GM12873 (cell line): ENCODE measurements at regions not wholly inside any gene's neighbourhood (a gene's known extent, or its start where the extent isn't known, plus 50 kb on each side); places are given as distances from the start of the nearest gene placed in this dataset.

ENCODE experiments used
- TF ChIP-seq, protein P1 (sequence below): IDR thresholded peaks from 2 replicates; pipeline ENCODE4 v1.5.1; 2012; ENCODE audit warnings: low read depth, mild to moderate bottlenecking, moderate library complexity, low read length, control low read depth; ENCODE audit not compliant: insufficient read depth; ENCODE audit errors: missing control alignments

DNA sequence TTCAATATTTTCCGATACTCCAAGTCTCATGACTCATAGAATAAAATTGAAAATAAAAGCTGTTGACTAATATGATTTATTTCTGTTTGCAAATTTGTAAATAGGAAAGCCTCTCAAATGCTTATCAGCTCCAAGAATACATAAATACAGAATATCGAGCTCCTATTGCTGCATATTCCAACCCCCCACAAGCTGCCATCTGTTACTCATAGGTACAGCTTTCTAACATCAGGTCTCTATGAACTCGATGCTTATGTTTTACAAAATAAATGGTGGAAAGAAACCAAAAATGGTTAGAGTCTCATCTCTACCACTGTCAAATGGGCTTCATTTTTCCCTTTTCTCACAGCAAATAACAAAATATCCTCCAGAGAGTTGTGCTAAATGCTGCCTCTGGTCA, 631.6 kb upstream of the CDH18 start:
- TF ChIP-seq, protein P1, sequence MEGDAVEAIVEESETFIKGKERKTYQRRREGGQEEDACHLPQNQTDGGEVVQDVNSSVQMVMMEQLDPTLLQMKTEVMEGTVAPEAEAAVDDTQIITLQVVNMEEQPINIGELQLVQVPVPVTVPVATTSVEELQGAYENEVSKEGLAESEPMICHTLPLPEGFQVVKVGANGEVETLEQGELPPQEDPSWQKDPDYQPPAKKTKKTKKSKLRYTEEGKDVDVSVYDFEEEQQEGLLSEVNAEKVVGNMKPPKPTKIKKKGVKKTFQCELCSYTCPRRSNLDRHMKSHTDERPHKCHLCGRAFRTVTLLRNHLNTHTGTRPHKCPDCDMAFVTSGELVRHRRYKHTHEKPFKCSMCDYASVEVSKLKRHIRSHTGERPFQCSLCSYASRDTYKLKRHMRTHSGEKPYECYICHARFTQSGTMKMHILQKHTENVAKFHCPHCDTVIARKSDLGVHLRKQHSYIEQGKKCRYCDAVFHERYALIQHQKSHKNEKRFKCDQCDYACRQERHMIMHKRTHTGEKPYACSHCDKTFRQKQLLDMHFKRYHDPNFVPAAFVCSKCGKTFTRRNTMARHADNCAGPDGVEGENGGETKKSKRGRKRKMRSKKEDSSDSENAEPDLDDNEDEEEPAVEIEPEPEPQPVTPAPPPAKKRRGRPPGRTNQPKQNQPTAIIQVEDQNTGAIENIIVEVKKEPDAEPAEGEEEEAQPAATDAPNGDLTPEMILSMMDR, result no peak

- TF ChIP-seq, protein P1, result no peak
Measured at GRCh38 chr5:20618340-20618739, 630.3 kb upstream of the CDH18 start.

DNA sequence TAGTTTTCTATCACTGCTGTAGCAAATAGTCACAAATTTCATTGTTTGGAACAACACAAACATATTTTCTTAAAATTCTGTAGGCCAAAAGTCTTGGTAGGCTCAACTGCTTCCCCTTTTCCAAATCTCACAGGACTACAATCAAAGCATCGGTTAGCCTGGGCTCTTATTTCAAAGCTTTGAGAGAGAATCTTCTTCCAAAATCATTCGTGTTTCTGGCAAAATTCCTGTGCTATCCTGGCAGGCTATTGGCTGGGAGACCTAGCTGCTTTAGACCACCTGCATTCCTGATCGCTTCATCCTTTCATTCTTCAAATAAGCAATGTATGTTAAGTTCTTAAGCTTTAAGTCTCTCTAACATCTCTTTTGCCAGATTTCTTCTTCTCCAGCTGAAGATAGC, 629.8 kb upstream of the CDH18 start:
- TF ChIP-seq, protein P1, result no peak

- TF ChIP-seq, protein P1, result no peak
Measured at GRCh38 chr5:20615888-20616563, 628.0 kb upstream of the CDH18 start.

DNA sequence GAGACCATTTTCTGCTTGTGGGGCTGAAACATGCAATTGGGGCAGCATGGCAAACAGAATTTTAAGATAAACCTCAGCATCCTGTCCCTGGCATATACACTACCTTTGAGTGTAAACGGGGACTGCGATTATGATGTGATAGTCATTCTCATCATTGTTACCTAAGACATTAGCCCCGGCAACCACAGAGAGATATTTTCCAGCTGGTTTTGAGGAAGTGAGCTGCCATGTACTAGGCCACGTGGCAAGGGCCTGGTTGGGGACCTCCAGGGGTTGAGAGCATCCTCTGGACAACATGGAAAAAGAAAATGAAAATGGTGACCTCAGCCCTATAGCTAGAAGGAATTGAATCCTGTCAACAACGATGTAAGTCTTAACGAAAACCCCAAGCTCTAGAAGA, 623.6 kb upstream of the CDH18 start:
- TF ChIP-seq, protein P1, result no peak

DNA sequence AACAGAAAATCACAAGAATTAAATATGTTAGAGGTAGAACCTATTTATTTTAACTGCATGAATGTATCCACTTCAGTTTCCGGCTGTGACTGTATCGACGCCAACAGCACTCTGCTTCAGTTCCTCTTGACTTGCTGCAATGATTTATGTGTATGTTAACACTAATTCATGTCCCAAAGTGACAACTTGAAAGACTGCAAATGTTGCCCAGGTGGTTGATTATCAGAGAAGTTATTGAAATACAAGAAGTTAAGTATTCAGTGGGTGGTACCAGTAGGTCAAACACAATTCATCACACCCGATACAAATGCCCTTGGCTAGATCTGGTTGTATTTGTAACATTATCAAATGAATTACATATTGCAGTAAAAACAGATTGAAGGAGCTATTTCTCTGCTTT, 622.7 kb upstream of the CDH18 start:
- TF ChIP-seq, protein P1, result no peak

DNA sequence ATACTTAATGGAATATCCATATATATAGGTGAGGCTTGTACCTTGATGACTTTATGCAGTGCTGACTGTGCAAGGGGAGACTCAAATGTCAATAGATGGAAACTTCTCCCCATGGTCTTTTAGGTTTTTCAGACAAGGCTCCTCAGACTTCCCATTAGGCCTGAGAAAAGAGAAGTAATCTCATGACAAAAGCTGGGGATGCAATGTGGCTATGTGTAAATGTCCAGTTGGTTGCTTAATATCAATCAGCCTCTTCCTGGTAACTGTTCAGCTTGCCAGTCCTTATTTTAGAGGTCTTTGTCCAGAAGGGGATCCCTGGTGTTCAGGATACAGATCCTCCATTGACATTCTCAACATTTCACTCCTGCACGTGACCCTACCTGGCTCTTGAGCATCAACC, 621.1 kb upstream of the CDH18 start:
- TF ChIP-seq, protein P1, result no peak
